NCI-H526 (cell line): ENCODE measurements at regions not wholly inside any gene's neighbourhood (a gene's known extent, or its start where the extent isn't known, plus 50 kb on each side); places are given as distances from the start of the nearest gene placed in this dataset.

ENCODE experiments used
- DNase-seq, 2 experiments: peaks; one replicate each; lab custom pipeline; 2025; lab: John Stamatoyannopoulos, UW

DNA sequence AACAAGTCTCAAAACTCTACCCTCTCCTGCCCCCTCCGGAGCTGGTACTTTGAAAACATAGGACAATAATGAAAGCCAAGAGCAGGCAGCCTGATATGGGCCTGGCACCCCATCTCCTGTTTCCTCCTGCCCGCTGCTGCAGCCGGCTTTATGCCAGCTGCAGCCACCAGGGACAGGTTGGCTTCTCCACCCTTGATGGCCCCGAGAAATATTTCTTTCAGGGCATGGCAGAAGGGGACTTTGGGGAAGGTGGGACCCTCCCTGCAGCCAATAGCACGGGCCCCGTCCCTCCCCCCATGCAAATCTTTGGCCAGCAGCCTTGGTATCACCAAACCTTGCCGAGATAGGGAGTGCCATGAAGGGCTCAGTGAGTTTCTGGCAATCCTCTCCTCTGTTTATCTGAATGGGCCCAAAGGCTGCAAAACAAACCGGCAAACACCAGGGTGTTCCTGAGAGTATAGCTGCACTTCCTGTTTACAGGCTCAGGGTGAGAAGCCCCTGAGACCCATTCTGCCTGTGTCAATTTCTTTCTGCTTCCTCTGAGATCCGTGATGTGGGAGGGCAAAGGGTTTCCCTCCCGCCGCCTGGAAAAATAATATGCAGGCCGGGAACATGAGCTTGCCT is 73.4 kb upstream of the BOD1 start:
- DNase-seq = peak; percentile 36 to 52

DNA sequence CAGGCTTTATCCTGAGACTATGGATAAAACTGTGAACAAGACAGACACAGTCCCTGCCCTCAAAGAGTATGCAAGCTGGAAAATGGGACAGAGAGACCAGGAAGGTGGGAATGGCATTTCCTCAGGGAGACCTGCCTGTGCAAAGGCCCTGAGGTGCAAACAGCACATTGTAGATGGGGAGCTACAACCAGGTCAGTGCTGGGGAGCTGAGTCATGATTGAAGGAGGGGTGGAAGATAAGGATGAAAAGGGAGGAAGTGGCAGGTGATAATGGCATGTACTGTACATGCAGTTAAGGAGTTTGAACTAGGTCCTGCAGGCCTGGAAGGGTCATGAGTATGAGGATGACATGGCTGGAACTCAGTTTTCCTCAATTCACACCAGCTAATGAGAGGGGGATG is 75.5 kb upstream of the BOD1 start:
- no peak for DNase-seq

DNA sequence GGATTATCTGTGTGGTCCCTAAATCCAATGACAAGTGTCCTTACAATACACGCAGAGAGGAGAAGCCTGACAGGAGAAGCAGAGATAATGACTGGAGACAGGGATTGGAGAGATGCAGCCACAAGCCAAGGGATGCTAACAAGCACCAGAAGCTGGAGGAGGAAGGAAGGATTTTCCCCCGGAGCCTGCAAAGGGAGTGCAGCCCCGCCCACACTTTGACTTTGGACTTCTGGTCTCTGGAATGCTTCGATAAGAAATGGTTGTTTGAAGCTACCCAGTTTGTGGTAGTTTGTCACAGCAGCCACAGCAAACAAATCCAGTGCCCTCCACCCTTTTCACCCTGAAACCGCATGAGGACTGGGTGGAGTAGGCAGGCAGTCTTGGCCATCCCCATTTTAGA is 77.2 kb upstream of the BOD1 start:
- DNase-seq = no peak

- DNase-seq = no peak
These were observed 79.8 kb upstream of the BOD1 start for GRCh38 chr5:173696216-173696615.

GRCh38 chr5:173697931-173698579 is 81.6 kb upstream of the BOD1 start:
- peak; percentile 16 to 46 for DNase-seq

GRCh38 chr5:173699966-173700365 is 83.5 kb upstream of the BOD1 start:
- no peak for DNase-seq

- no peak for DNase-seq
These were observed 87.0 kb upstream of the BOD1 start for GRCh38 chr5:173703466-173703865.

DNA sequence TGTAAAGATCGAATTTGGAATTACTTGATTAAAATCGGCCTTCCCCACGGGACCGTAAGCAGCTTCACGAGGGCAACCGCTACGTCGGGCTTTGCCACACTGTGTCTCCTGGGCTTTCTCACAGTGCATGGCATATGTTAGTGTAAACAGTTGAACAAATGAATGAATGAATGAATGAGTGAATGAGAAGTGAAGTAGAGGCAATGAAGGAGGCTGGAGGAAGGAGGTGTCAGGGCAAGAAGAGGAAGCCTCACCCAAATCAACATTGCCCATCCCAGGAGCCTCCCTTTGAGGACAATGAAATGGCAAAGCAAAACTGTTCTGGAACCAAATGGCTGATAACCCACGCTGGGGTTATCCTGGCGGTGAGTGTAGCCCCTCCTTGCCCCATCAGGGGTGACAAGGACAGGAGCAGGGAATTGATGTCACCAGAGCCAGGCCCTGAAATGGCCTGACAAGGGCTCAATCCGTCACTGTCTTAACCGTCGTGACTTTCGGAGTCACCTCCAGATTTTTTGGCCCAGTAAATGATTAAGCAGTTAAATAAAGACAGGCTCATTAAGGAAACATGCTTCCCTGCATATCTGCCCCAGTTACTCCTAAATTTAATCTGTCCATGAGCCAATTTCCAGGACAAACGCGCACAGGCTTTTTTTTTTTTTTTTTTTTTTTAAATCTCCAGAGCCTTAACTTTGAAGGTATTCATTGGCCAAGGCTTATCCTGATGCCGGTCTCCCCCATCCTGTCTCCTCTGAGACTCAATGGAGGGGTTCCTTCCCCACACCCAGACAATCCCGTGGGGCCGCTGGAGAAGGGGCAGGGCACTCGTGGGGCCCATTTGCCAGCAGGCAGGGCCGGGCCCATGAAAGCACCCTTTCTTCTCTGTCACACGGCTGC is 88.4 kb upstream of the BOD1 start:
- no peak for DNase-seq

DNA sequence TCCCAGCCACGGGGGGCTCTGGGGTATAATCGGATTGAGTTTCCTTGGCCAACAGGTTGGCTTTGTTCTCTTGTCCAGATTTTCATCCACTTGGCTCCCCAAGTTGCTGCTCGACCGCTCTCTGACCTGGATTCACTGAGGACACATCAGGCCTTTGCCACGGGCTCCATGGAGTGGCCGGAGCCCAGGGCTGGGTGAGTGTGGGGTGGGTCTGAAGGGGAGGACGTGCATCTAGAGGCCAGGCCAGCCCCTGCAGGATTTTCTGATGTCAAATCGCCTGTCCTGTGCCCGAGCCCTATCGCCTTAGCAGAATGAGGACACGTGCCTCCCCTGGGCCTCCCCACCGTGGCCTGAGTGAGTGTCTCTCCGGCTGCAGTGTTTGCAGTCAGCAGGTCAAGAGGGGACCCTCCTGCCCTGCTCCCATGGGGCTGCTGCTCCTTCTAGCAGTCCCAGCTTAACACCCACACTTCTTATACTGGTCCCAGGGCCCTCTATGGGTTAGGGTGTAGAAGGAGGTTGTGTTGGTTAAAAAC is 89.1 kb upstream of the BOD1 start:
- DNase-seq = no peak

DNA sequence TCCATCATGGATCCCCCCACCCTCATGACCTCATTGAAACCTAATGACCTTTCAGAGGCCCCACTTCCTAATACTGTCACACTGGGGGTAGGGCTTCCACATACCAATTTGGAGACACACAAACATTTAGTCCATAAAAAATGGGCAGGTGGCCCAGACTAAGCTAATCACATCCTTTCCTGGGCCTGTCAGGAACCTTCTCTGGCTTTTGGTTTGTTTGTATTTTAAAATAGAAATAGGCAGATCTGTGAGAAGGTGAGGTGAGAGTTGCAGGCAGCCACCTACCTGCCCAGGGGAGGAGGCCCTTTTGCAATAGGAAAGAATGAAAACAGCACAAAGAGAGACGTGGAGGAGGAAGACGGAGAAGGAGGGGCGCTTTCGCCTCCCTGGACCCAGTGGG is 90.2 kb upstream of the BOD1 start:
- no peak for DNase-seq

GRCh38 chr5:173707392-173707791 is 90.9 kb upstream of the BOD1 start:
- DNase-seq = peak; percentile 55 to 75

DNA sequence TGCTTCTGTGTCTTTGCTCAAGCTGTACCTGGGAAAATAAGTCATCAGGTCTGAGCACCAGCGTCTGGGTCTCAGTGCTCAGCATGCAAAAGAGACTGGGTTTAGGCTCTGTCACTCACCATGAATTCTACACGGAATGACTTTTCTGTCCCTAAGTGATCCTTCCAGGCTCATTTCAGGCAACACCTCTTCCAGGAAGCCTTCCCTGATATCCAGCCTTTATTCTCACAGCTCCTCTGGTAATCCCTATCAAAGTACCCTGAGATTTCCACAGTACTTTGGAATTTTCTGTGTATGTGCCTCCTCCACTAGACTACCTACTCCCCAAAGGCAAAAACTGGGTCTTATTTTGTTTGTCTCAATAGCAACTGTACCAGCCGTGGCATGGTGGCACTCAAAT is 92.7 kb upstream of the BOD1 start:
- DNase-seq = no peak

DNA sequence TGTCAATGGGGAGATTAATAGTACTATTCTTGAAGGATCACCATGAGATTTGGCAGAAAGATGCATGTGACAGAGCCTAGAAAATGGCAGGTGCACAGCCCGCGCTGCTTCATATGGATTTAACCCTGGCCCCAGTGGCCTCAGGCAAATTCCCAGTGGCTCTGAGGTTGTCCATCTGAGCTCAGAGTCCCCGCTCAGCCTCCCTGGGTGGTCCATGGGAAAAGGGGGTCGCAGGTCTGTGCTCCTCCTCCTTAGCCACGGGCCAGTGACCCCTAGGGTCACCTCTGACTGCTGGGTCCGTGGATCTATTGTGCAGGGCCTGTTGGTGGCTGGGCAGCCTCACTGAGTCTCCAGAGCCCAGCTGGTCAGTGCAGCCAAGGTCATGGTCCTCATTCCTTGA is 93.3 kb upstream of the BOD1 start:
- DNase-seq = no peak

DNA sequence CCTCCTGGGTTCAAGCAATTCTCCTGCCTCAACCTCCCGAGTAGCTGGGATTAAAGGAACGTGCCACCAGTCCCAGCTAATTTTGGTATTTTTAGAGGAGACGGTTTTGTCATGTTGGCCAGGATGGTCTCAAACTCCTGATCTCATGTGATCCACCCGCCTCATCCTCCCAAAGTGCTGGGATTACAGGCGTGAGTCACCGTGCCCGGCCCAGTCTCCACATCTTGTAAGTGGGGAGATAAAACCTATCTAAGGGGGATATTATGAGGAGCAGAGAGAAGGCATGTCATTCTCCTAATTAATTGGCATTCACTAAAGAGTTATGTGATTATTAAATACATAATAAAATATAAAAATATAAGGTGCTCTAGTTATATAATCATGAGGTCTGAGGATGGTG is 94.1 kb upstream of the BOD1 start:
- no peak for DNase-seq

DNA sequence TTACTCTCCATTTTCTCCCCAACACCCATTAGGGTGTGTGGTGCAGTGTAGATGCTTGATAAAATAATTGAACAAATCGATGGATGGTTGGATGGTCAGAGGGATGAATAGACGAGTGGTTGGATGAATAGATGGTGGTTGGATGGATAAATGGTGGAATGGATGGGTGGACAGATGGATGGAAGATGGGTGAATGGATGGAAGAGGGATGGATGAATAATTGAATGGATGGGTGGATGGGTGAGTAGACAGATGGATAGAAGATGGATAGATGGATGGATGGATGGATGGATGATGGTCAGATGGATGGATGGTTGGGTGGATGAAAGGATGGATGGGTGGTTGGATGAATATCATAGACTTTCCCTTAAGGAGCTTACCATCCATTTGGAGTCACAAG is 95.0 kb upstream of the BOD1 start:
- DNase-seq = no peak

DNA sequence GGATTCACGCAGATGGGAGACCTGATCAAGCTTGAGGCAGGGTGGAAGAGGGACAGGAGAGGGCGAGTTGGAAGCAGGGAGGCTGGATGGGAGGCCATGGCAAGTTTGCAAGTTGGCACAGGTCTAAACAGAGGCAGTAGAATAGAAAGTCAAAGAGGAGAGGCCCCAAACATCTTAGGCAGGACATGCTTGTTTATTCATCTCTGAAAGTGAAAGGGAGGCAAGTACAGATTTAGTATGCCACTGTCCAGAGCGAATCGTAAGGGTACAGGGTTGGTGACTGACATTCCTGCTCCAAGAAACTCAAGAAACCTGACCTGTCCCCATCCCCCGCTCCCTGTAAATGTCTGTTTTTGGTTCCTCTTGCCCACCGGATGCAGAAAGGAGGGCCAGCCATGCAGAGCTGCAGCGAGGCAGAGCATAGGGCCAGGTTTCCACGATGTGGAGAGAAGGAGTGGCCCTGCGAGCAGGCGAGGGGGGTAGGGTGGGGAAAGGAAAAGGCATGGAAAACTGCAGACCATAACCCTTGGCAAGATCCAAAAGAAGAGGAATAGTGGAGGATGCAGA is 96.2 kb upstream of the BOD1 start:
- DNase-seq = no peak

DNA sequence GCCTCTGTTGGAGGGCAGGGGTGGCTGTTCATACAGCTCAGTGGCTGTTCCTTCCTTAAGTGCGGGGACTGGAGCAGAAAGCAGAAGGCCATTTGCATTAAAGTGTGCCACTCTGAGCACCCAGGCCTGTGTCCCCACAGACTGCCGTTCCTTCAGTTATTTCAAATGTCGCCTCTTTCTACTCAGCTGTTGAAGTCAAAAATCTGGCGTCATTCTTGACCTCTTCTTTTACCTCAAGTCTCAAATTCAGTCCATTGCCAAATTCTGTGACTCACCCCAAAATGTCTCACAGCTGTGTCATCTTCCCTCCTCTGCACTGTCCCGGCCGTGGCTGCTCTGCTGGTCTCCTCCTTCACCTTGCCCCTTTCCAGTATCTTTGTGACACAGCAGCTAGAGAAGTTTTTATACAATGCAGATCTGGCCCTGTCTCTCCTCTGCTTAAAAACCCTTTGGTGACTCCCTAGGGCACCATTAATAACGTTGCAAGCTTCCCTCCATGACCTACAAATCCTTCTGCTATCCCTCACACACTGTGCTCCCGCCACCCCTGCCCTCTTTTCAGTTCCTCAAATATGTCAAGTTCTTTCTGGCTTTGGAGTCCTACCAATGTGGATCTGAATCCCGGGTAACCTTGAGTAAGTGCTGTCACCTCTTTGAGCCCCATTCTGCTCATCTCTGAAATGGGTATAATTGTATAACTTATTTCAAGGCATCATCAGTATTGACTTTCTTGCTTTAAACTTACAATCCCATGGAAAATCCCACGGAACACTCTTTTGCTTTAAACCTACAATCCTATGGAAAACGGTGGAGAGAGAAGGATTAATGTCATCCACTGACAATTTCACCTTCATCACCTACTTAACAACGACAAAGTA is 98.3 kb upstream of the BOD1 start:
- DNase-seq = peak in 1 of 2 experiments; percentile 4

DNA sequence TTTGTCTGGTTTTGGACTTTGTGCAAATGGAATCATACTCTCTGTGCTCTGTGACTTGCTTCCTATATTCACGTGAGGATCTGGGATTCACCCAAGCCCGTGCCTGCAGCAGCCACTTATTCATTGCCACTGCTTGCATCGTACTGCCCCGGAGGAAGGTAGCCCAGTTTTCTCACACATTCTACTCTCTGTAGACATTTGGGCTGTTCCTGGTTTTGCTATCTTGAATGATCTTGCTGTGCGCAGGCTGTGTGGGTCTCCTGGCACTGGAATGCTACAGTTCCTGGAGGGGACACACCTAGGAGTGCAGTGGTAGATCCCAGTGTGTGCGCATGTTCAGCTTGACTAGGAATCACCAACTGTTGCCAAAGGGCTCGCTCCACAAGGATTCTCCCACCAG is 99.2 kb upstream of the BOD1 start:
- DNase-seq = peak; percentile 33 to 39

DNA sequence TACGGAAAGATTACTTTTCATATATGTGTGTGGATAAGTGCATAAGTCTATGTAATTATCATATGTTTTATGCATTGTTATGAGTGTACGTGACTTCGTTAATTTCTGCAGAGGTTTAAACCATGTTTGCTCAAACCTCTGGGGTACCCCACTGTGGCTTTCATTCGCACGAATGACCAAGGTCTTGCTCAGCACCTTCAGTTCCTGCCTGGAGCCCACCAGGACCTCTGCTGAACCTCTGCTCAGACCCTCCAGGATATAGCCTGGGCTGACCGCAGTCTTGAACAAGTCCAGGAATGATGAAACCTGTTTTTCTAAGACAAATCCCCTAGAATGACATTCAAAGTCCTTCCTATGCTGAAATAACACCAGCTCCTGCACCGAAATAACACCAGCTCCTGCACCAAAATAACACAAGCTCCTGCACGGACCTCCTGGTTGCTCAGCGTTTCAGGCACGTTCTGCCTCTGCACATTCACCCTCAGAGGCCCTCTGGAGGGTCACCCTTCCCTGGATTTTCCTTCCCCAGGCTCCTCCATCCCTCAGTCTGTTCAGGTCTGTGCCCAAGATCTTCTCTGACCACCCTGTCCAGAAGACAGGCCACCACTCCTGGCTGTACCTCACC is 99.7 kb upstream of the BOD1 start:
- no peak for DNase-seq

GRCh38 chr5:173717959-173718358 is 101.5 kb upstream of the BOD1 start:
- DNase-seq = peak; percentile 23 to 40

GRCh38 chr5:173718469-173718868 is 102.0 kb upstream of the BOD1 start:
- DNase-seq = no peak
